Activated T-cell treated with anti-CD3 and anti-CD28 coated beads, Interleukin-2, amount 50 U/mL, for 4 hours (primary cell): ENCODE measurements at regions not wholly inside any gene's neighbourhood (a gene's known extent, or its start where the extent isn't known, plus 50 kb on each side); places are given as distances from the start of the nearest gene placed in this dataset.

Source experiments
- ATAC-seq, 2 donors: fragments of 200-7000 bp; cut with Tn5 transposase; one replicate each; pipeline ENCODE4 v1.10.0; 2021
- DNase-seq: peaks from one replicate; pipeline ENCODE4 v3.0.0-alpha.2; 2020
- H3K27me3 Mint-ChIP-seq: one replicate; pipeline ENCODE4 v1.8.0; 2021; ENCODE audit warnings: low read depth, mixed read lengths
- H3K36me3 Mint-ChIP-seq: one replicate; pipeline ENCODE4 v1.8.0; 2022; ENCODE audit warnings: mixed read lengths; ENCODE audit not compliant: insufficient read depth
- H3K4me1 Mint-ChIP-seq: one replicate; pipeline ENCODE4 v1.8.0; 2021; ENCODE audit warnings: low read depth, mixed read lengths
- H3K4me3 Mint-ChIP-seq: one replicate; pipeline ENCODE4 v1.8.0; 2021; ENCODE audit warnings: mild to moderate bottlenecking, moderate library complexity, mixed read lengths
- H3K9me3 Mint-ChIP-seq: one replicate; pipeline ENCODE4 v1.8.0; 2021; ENCODE audit warnings: mixed read lengths

DNA sequence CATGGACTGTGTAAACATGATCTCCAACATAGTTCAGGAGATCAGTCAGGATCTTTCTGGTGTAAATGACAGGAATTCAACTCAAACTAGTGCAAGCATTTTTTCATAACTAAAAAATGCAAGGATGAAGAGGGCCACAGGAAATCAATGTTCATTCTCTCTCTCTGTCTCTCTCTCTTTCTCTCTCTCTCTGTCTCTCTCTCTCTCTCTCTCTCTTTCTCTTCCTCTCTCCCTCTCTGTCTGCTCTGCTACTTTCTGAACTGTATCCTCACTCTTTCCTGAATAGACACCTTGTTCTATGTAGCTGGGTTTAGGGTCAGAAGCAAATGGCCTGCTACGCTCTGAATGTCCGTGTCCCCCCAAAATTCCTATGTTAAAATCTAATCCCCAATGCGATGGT is 240.9 kb upstream of the UBE2E2 start:
- Mint-ChIP-seq H3K4me1 (no peaks in the 10 kb centered on the region), H3K9me3 (no peaks in the 10 kb centered on the region), H3K4me3 (no peak overlapping the region), H3K27me3 (no peaks in the 10 kb centered on the region), H3K36me3 (no peaks in the 10 kb centered on the region)
- no peak for ATAC-seq
- no peak for DNase-seq

DNA sequence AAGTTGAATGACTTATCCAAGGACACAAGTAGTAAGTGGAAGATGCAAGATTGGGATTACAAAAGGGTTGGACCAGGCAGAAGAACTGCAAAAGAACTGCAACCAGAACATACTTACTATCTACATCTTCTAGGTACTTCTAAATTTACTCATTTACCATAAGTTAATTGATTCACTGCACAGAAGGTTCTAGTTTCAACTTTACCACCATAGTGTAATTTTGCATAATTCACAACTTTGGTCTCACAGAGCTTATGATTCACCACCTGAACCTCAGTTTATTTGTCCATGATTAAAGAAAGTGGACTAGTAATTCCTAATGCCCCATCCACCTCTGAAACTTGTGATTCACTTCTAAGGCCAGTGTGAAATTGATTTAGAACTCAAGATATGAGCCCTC is 236.8 kb upstream of the UBE2E2 start:
- no peak for DNase-seq
- no peaks in the 10 kb centered on the region for H3K4me1 Mint-ChIP-seq
- H3K9me3 Mint-ChIP-seq, result no peaks in the 10 kb centered on the region
- H3K4me3 Mint-ChIP-seq, result no peak overlapping the region
- no peaks in the 10 kb centered on the region for H3K36me3 Mint-ChIP-seq
- ATAC-seq, result no peak
- H3K27me3 Mint-ChIP-seq, result no peaks in the 10 kb centered on the region

DNA sequence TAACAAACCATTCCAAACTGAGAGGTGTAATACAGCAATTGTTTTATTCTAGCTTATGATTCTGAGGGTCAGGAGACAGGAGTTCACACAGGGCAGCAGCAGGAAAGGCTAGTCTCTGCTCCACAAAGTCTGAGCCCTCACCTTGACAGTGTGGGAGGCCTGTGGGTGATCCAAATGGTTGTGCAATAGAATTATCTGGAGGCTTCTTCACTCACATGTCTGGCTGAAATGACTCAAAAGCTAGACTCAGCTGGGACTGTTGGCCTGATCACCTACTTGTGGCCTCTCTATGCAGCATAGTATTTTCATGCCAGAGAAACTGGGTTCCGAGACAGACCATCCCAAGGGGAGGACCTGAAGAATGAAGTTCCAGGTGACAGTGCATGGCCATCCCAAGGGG is 233.9 kb upstream of the UBE2E2 start:
- no peak overlapping the region for H3K4me3 Mint-ChIP-seq
- ATAC-seq, result no peak
- no peaks in the 10 kb centered on the region for H3K9me3 Mint-ChIP-seq
- no peaks in the 10 kb centered on the region for H3K36me3 Mint-ChIP-seq
- no peaks in the 10 kb centered on the region for H3K4me1 Mint-ChIP-seq
- DNase-seq, result no peak
- no peaks in the 10 kb centered on the region for H3K27me3 Mint-ChIP-seq

DNA sequence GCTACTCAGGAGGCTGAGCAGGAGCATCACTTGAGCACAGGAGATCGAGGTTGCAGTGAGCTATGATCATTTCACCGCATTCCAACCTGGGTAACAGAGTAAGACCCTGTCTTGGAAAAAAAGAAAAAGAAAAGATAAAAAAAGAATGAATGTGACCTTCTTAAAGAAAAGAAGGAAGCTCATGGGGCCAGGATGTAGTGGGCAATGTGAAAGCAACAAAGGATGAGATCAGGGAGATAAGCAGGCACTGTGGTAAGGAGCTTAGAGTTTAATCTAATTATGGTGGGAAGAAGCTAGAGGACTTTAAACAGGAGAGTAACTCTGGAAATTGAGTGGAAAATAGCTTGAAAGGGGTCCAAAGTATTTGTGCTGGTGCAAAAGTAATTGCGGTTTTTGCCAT is 231.6 kb upstream of the UBE2E2 start:
- no peak for ATAC-seq
- DNase-seq, result no peak
- Mint-ChIP-seq H3K4me3 (no peak overlapping the region), H3K4me1 (no peaks in the 10 kb centered on the region), H3K9me3 (no peaks in the 10 kb centered on the region), H3K36me3 (no peaks in the 10 kb centered on the region), H3K27me3 (no peaks in the 10 kb centered on the region)

DNA sequence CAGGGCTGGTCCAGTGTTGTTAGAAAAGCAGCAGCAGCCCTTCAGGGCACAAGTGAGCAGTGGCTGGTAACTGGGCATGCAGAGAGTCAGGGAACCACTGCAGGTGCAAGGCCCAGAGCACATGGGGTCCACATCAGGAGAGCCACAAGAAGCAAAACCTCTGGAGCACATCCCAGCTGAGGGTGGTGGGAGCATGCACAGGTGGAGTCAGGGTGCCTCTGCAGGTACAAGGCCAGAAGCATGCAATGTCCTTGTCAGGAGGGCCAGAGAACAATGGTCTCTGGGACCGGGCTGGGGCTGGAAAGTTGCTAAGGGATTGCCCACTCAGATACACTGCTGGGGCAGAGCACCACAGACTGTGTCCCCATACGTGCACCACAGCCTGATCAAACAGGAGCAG is 226.1 kb upstream of the UBE2E2 start:
- ATAC-seq (no peak), DNase-seq (no peak)
- Mint-ChIP-seq H3K4me1 (peaks cover 3% of the 10 kb centered on the region), H3K4me3 (no peak overlapping the region), H3K36me3 (no peaks in the 10 kb centered on the region), H3K27me3 (no peaks in the 10 kb centered on the region), H3K9me3 (no peaks in the 10 kb centered on the region)

DNA sequence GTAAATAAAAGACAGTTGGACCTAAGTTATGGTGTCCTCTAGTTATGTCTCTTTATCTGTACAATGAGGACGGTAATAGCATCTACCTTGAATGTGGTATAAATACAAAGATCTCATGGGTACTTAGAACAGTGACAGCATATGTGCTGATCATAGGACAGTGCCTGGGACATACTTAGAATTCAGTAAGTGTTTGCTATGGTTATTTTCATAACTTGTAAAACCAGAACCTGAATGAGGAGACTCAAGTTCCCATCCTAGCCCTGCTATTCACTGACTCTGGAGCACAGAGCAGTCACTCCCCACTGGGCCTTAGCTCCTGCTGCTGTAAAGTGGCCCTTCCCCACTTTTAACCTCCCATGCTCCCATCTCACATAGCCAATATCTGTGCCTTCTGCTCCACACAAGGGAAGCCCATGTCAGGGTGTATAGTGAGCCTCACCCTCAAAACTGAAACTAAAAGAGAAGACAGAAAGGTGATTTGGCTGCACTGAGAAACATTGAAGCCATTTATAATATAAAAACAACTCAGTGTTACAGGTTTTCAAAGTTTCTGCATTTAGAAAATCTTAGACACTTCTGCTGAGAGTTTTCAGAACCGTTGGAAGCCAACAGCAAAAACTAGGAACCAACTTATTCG is 225.4 kb upstream of the UBE2E2 start:
- no peaks in the 10 kb centered on the region for H3K36me3 Mint-ChIP-seq
- DNase-seq, result no peak
- H3K4me1 Mint-ChIP-seq, result peaks cover 3% of the 10 kb centered on the region
- H3K27me3 Mint-ChIP-seq, result no peaks in the 10 kb centered on the region
- ATAC-seq, result no peak
- no peaks in the 10 kb centered on the region for H3K9me3 Mint-ChIP-seq
- H3K4me3 Mint-ChIP-seq, result no peak overlapping the region

DNA sequence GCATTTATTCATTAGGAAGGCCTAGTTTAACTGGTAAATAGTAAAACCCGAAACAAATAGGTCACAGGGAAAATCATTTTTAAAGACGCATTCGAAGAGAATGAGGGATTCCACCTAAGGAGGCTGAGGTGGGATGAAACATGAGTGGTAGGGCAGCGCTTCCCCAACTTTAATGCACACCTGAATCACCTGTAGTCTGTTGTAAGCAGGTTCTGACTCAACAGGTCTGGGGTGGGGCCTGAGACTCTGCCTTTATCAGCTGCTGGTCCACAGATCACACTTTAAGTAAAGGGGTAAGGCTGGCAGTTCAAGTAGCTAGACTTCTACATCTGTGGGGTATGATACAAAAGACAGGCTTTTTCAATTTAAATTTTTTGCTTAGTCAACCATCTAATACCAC is 223.5 kb upstream of the UBE2E2 start:
- Mint-ChIP-seq H3K36me3 (no peaks in the 10 kb centered on the region), H3K9me3 (peaks cover 6% of the 10 kb centered on the region), H3K4me3 (no peak overlapping the region), H3K27me3 (no peaks in the 10 kb centered on the region), H3K4me1 (peaks cover 3% of the 10 kb centered on the region)
- ATAC-seq (no peak), DNase-seq (no peak)

DNA sequence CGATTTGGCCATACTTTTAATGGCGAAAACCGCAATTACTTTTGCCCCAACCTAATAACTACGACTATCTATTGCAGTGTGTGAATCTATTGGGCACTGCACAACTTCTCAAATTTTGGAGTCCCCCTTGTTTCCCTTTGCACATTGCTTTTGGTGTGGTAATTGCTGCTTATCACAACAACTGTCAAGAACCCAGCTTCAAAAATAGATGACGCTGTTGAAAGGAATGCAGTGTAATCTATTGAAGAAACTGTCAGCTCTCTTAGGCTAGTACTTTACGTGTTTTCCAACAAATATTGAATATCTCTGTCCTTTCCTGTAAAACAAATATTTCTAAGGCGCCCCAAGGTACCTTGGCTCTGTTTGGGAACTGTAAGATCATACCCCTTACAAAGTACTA is 222.8 kb upstream of the UBE2E2 start:
- Mint-ChIP-seq H3K9me3 (peaks cover 14% of the 10 kb centered on the region), H3K4me1 (peaks cover 3% of the 10 kb centered on the region), H3K36me3 (no peaks in the 10 kb centered on the region), H3K27me3 (no peaks in the 10 kb centered on the region), H3K4me3 (no peak overlapping the region)
- no peak for ATAC-seq
- DNase-seq, result no peak

DNA sequence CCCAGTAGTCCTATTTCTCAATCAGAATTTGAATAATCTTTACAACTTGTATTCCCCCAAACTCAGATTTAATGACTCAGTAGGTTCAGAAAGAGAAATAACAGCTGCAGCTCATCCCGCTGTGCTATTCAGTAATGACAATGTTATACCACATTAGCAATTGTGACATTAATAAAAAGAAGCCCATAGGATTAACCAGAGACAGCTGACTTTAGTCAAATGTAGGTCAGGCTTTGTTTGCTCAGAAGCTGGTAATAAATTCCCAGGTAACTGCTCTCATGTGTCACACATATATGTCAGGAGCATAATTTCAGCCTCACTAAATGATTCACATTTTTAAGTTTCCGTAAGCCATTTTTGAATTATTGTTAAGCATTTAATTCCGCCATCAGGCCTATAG is 222.0 kb upstream of the UBE2E2 start:
- H3K27me3 Mint-ChIP-seq, result no peaks in the 10 kb centered on the region
- no peak for DNase-seq

DNA sequence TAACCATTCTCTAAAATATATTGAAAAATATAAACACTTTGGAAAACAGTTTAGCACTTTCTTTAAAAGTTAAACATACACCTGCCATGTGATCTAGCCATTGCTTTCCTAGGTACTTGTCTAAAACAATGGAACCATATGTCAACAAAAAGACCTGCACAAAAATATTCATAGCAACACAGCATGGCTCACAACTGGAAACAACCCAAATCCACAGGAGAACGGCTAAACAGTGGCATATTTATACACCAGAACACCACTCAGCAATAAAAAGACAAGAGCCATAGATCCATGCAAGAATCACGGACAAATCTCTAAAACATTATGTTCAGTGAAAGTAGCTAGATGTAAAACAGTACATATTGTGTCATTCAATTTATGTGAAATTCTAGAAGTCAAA is 221.3 kb upstream of the UBE2E2 start:
- H3K9me3 Mint-ChIP-seq, result peaks cover 21% of the 10 kb centered on the region
- no peak for ATAC-seq
- H3K36me3 Mint-ChIP-seq, result no peaks in the 10 kb centered on the region
- DNase-seq, result no peak
- H3K27me3 Mint-ChIP-seq, result no peaks in the 10 kb centered on the region
- peaks cover 3% of the 10 kb centered on the region for H3K4me1 Mint-ChIP-seq
- no peak overlapping the region for H3K4me3 Mint-ChIP-seq

More for the DNA sequence above, 222.0 kb upstream of the UBE2E2 start:
- Mint-ChIP-seq H3K4me1 (peaks cover 3% of the 10 kb centered on the region), H3K4me3 (no peak overlapping the region), H3K36me3 (no peaks in the 10 kb centered on the region), H3K9me3 (peaks cover 21% of the 10 kb centered on the region)
- no peak for ATAC-seq

DNA sequence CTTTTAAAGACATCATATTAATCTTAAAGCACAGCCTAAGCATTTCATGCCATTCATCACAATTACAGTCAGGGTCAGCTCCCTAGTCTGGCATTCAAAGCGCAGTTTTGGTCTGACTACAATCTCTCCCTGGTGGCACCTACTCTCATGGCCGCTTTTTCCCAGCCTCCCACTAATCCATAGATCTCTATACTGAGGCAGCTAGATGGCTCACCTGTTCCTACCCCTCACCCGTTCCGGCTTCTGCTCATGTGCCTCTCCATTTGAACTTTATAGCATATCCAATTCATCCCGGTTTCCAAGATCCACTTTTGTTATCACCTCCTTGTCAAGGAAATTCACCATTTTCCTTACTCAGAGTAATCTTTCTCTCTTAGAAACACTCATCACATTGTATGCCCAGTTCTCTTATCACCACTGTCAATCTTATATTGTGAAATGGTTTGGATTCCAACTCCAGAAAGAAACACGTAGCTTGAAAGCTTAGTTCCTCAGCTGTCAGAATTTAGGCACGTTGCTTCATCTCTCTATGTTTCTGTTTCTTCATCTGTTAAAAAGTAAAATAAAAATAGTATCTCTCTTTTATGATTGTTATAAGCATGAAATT is 220.0 kb upstream of the UBE2E2 start:
- Mint-ChIP-seq H3K27me3 (no peaks in the 10 kb centered on the region), H3K4me1 (no peaks in the 10 kb centered on the region), H3K9me3 (peaks cover 21% of the 10 kb centered on the region), H3K4me3 (no peak overlapping the region), H3K36me3 (no peaks in the 10 kb centered on the region)
- no peak for DNase-seq
- no peak for ATAC-seq

DNA sequence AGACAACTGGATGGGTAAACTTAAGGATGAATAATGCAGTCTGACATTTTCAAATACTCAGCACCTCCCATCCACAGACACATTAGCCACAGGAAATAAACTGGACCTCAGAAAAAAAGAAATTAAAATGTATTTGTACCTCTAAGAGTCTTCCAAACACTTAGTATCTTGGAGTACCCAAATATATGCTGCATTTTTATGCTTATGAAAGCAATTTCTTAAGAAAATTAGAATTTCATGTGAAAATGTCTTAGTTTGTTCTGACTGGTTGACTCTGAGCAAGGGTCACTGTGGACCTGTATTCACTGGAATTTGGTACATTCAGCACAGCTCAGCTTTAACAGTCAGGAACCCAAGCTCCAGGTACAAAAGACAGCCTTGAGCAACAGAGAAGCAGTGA is 216.2 kb upstream of the UBE2E2 start:
- Mint-ChIP-seq H3K27me3 (peaks cover 2% of the 10 kb centered on the region), H3K4me3 (no peak overlapping the region), H3K9me3 (peaks cover 27% of the 10 kb centered on the region), H3K36me3 (no peaks in the 10 kb centered on the region), H3K4me1 (no peaks in the 10 kb centered on the region)
- ATAC-seq (no peak), DNase-seq (no peak)

DNA sequence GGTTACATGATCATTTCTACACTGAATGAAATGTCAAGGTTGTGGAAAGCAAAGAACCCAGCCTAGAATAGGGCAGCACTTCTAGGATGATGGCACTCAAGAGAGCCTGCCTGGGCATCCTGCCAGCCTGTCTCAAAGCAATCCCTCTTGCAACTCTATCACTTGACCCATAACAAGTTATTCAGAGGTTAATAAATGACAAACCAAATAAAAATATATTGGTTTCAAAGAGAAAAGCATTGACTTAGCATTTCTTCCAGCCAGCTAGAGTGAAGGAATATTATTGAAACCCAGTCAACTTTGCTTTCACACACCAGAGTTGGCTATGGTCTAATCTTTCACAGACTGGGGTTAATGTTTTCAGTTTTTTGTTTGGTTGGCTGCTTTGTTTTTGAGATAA is 214.6 kb upstream of the UBE2E2 start:
- Mint-ChIP-seq H3K36me3 (no peaks in the 10 kb centered on the region), H3K4me1 (no peaks in the 10 kb centered on the region), H3K4me3 (no peak overlapping the region), H3K27me3 (peaks cover 2% of the 10 kb centered on the region), H3K9me3 (peaks cover 27% of the 10 kb centered on the region)
- no peak for ATAC-seq
- DNase-seq, result no peak

DNA sequence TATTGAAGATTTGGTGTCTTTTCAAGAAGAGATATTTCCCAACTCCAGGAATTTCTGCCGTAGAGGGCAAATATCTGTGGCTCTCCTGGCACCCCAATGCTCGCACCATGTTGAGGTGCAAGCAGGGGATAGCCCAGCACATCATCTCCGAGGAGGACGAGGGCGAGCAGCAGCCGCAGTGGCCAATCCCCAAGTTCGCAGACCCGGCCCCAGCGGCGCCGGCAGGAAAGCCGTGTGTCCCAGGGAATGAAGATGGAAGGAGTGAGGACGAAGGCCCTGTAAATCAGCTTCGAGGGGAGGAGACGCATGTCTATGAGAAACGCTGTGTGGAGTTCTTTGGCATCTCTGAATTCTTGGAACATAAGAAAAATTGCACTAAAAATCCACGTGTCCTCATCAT is 213.4 kb upstream of the UBE2E2 start:
- Mint-ChIP-seq H3K27me3 (peaks cover 2% of the 10 kb centered on the region), H3K9me3 (peaks cover 20% of the 10 kb centered on the region), H3K4me1 (no peaks in the 10 kb centered on the region), H3K4me3 (no peak overlapping the region), H3K36me3 (no peaks in the 10 kb centered on the region)
- ATAC-seq (no peak), DNase-seq (no peak)

DNA sequence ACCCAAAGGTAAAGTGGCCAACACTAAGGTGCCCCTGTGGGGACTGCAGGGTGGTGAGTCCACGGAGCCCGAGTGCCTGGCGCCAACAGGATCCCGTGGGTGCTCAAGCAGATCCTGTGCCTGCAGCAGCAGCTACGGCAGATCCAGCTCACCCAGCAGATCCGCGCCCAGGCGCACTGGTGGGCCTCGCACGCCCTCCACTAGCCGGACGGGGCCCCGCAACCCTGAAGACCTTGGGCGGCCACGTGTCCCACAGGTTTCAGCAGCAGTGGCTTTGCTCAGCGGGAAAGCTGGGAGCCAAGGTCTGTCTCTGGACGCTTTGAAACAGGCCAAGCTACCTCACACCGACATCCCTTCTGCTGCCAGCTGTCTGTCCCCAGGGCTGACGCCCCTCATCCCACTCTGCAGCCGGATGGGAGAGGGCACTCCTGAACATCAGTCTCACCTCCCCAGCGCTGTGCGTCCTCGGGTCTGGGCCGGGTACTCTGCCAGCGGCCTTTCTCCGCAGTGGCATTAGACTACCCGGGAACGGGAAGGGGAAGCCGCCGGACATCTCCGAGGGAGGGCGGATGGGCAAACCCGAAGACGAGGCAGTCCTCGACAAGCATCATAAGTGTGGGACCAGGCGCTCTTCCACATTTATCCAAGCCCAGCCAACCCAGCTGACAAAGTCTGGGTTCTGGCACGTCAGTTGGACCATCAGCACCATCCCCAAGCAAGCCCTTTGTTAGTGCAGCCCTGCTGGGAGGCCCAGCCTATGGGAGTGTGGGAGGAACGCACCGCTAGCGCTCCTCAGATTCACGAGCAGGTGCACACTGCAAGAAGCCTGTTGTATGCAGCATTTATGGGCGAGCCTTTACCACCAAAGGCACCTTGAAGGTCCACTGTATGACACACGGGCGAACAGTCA is 212.6 kb upstream of the UBE2E2 start:
- no peak for DNase-seq
- Mint-ChIP-seq H3K36me3 (no peaks in the 10 kb centered on the region), H3K27me3 (peaks cover 2% of the 10 kb centered on the region), H3K9me3 (peaks cover 11% of the 10 kb centered on the region), H3K4me1 (no peaks in the 10 kb centered on the region), H3K4me3 (no peak overlapping the region)
- no peak for ATAC-seq
